ENCODE measurements at regions not wholly inside any gene's neighbourhood (a gene's known extent, or its start where the extent isn't known, plus 50 kb on each side); places are given as distances from the start of the nearest gene placed in this dataset.

DNA sequence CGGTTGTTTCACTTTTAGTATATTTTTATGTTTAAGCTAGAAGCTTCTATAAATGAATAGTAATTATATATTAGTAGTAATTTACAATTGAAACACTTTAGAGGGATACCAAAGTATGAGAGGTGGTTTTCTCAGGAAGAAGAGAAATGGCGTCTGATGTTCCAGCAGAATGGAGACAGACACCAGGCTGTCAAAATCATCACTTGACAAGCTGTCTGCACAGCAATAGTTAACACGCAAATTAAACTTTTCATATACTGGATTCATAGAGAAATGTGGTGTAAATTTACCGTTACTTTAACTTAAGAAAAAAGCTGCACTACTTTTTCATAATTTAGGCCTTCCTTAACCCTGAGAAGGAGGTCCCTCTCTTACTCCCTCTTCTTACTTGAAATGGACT lies 82.6 kb downstream of the FAM217A start:
- no peaks in the 10 kb centered on the region for H3K36me3 ChIP-seq
- 92 to 96% methylated on average over 4 of the region's 4 CpGs for WGBS, 2 donors
- no peak overlapping the region for H3K4me3 ChIP-seq
- DNase-seq, result no peak
- ATAC-seq (ENCODE audit: low FRiP score in 2 of 2), result no peak
- TF ChIP-seq POLR2A (IDR thresholded peaks at IDR 0.05) (no peak), EP300 (IDR thresholded peaks at IDR 0.05) (no peak), POLR2AphosphoS5 (IDR thresholded peaks at IDR 0.05) (no peak)
- TF ChIP-seq, protein P1, sequence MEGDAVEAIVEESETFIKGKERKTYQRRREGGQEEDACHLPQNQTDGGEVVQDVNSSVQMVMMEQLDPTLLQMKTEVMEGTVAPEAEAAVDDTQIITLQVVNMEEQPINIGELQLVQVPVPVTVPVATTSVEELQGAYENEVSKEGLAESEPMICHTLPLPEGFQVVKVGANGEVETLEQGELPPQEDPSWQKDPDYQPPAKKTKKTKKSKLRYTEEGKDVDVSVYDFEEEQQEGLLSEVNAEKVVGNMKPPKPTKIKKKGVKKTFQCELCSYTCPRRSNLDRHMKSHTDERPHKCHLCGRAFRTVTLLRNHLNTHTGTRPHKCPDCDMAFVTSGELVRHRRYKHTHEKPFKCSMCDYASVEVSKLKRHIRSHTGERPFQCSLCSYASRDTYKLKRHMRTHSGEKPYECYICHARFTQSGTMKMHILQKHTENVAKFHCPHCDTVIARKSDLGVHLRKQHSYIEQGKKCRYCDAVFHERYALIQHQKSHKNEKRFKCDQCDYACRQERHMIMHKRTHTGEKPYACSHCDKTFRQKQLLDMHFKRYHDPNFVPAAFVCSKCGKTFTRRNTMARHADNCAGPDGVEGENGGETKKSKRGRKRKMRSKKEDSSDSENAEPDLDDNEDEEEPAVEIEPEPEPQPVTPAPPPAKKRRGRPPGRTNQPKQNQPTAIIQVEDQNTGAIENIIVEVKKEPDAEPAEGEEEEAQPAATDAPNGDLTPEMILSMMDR (IDR thresholded peaks at IDR 0.05), result no peak
- H3K27me3 ChIP-seq, result no peaks in the 10 kb centered on the region
- no peaks in the 10 kb centered on the region for H3K9me3 ChIP-seq
- H3K27ac ChIP-seq, result no peak overlapping the region
- H3K4me1 ChIP-seq, result no peaks in the 10 kb centered on the region

DNA sequence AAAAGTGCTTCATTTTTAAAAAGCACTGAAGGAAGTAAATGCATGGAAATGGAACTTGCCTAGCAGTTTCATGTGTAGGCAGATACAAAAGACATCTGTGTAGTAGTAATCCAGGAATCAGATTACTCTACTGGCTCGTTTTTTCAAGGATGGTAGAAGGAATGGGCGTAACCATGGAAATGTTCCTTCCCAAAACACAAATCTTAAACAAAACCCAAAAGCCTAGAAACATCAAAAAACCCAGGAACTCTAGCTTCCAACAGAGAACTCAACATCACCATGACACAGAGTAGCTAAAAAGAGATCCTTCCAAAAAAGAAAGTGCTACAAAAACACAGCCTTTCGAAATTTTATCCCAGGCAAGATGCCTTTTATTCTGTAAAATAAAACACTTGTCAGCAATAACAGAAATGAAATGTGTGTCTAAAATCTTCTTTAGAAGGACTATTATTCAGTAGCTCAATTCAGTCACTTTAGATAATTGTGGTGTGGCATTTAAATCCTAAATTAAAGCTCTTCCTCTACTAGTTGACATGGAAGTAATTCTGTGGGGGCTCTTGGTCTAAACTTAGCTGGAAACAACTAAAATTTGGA lies 81.7 kb downstream of the FAM217A start:
- no peaks in the 10 kb centered on the region for H3K27me3 ChIP-seq
- H3K4me1 ChIP-seq, result no peaks in the 10 kb centered on the region
- DNase-seq (no peak), ATAC-seq (ENCODE audit: low FRiP score in 2 of 2) (peak in 1 of 2 donors; percentile 84)
- 69 to 72% methylated on average over 3 of the region's 3 CpGs for WGBS, 2 donors
- H3K4me3 ChIP-seq, result no peak overlapping the region
- no peak overlapping the region for H3K27ac ChIP-seq
- TF ChIP-seq POLR2A (IDR thresholded peaks at IDR 0.05), result no peak
- TF ChIP-seq EP300 (IDR thresholded peaks at IDR 0.05), result no peak
- TF ChIP-seq, protein P1 (IDR thresholded peaks at IDR 0.05), result no peak
- no peak for TF ChIP-seq POLR2AphosphoS5 (IDR thresholded peaks at IDR 0.05)
- no peaks in the 10 kb centered on the region for H3K9me3 ChIP-seq
- H3K36me3 ChIP-seq, result no peaks in the 10 kb centered on the region

DNA sequence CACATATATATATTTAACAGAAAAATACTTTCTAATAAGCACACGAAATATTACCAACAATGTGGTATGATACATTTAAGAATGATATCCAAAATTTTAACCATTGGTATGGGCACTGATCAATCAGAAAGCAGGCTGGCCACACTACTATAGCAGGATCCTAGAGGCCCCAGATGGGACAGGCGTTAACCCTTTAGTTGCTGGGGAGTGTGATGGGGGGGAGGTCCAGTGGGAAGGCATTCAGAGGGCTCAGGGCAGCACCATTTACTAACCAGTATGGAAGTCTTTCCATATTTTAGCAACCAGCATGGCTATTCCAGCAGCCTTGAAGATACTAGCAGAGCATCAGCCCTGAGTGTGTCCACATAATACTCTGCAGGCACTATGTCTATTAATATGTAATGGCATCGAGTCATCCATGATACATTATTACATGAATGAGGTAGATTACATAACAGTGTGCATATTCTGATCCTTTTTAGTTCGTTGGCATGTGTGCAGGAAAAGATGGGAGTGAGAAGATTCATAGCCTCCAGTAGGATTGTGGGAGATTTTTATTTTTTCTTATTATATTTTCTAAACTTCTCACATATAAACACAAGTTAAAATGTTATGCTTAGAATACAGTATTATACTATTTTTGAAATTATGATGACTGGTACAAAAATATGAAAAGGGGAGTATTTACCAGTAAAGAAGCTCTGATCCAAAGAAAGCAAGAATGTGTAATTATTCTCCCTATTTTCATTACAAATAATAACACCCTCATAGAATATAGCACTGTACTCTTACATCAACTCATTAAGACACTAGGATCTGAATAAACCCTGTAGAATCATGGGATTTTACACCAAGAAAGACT lies 78.9 kb downstream of the FAM217A start:
- Histone ChIP-seq H3K27me3 (no peaks in the 10 kb centered on the region), H3K4me1 (no peaks in the 10 kb centered on the region), H3K36me3 (no peaks in the 10 kb centered on the region), H3K27ac (no peak overlapping the region), H3K9me3 (no peaks in the 10 kb centered on the region), H3K4me3 (no peak overlapping the region)
- DNase-seq (no peak), ATAC-seq (ENCODE audit: low FRiP score in 2 of 2) (no peak)
- no peak for TF ChIP-seq POLR2A (IDR thresholded peaks at IDR 0.05)
- TF ChIP-seq POLR2AphosphoS5 (IDR thresholded peaks at IDR 0.05), result no peak
- TF ChIP-seq EP300 (IDR thresholded peaks at IDR 0.05), result no peak
- TF ChIP-seq, protein P1 (IDR thresholded peaks at IDR 0.05), result no peak
- 80 to 87% methylated on average over 4 of the region's 4 CpGs for WGBS, 2 donors

DNA sequence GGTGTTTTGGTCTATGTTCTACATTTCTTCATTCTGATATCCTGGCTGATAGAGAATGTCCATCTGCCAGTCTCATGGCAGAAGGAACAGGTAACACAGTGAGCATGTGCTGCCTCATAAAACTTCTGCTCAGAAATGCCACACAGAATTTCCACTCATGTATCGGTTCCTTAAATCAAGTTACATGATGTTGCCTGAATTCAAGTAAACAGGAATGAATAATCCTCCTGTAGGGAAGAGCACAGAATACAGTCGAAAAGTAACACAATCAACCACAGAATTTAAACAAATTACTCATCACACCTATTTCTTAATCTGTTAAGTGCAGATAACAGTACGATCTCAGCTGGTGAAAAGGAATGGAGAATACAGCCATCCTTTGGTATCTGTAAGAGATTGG lies 74.7 kb downstream of the FAM217A start:
- H3K27ac ChIP-seq, result no peak overlapping the region
- DNase-seq, result no peak
- 66 to 68% methylated on average over 3 of the region's 3 CpGs for WGBS, 2 donors
- no peaks in the 10 kb centered on the region for H3K36me3 ChIP-seq
- H3K4me3 ChIP-seq, result no peak overlapping the region
- peaks cover 0 to 8% (median 0%) of the 10 kb centered on the region in 4 donors for H3K4me1 ChIP-seq
- TF ChIP-seq, protein P1 (IDR thresholded peaks at IDR 0.05), result no peak
- TF ChIP-seq POLR2AphosphoS5 (IDR thresholded peaks at IDR 0.05) (no peak), EP300 (IDR thresholded peaks at IDR 0.05) (no peak), POLR2A (IDR thresholded peaks at IDR 0.05) (no peak)
- no peak for ATAC-seq (ENCODE audit: low FRiP score in 2 of 2)
- H3K27me3 ChIP-seq, result no peaks in the 10 kb centered on the region
- no peaks in the 10 kb centered on the region for H3K9me3 ChIP-seq

All from upper lobe of left lung (tissue), 6 donors.